HCT116 (cell line): ENCODE measurements at regions not wholly inside any gene's neighbourhood (a gene's known extent, or its start where the extent isn't known, plus 50 kb on each side); places are given as distances from the start of the nearest gene placed in this dataset.

Experiments used
- ATF3 ChIP-seq: IDR thresholded peaks from 2 replicates; pipeline ENCODE4 v1.6.1; 2012
- CEBPB ChIP-seq: IDR thresholded peaks from 2 replicates; pipeline ENCODE4 v1.6.1; 2012; ENCODE audit warnings: low read depth
- CTCF ChIP-seq, 3 experiments: fragments of 200-600 bp in 1 of 3; sonication (generic) in 1 of 3; IDR thresholded peaks in 2 of 3; conservative IDR thresholded peaks in 1 of 3; 2 replicates each; pipeline ENCODE4 v1.5.1; 2012 to 2017; ENCODE audit warnings: low read depth in 2 of 3, low read length in 2 of 3, antibody characterized with exemption in 1 of 3, borderline replicate concordance in 1 of 3, control low read depth in 1 of 3, mild to moderate bottlenecking in 1 of 3, mixed read lengths in 1 of 3, mixed run types in 1 of 3, moderate library complexity in 1 of 3; ENCODE audit not compliant: insufficient read depth in 1 of 3
- EZH2 ChIP-seq: fragments of 200-600 bp; sonication (generic); IDR thresholded peaks from 2 replicates; pipeline ENCODE4 v1.6.1; 2017; ENCODE audit warnings: antibody characterized with exemption, mixed run types
- EZH2phosphoT487 ChIP-seq: fragments of 200-600 bp; IDR thresholded peaks from 2 replicates; pipeline ENCODE4 v1.6.1; 2018; ENCODE audit warnings: antibody characterized with exemption, borderline replicate concordance
- FOSL1 ChIP-seq: IDR thresholded peaks from 2 replicates; pipeline ENCODE4 v1.6.1; 2012; ENCODE audit warnings: low read depth
- JUND ChIP-seq: IDR thresholded peaks from 2 replicates; pipeline ENCODE4 v1.6.1; 2012
- POLR2A ChIP-seq: IDR thresholded peaks from 2 replicates; pipeline ENCODE4 v1.7.0; 2011; ENCODE audit warnings: borderline replicate concordance; ENCODE audit not compliant: insufficient read depth, insufficient read length; ENCODE audit errors: extremely low read depth
- POLR2AphosphoS5 ChIP-seq: IDR thresholded peaks from 2 replicates; pipeline ENCODE4 v1.6.1; 2011; ENCODE audit warnings: mild to moderate bottlenecking, low read depth, low read length, moderate library complexity
- SRF ChIP-seq: IDR thresholded peaks from 2 replicates; pipeline ENCODE4 v1.6.1; 2012; ENCODE audit warnings: low read depth
- TCF7L2 ChIP-seq: IDR thresholded peaks from 2 replicates; pipeline ENCODE4 v1.7.0; 2011; ENCODE audit warnings: borderline replicate concordance, inconsistent platforms; ENCODE audit not compliant: insufficient read depth, insufficient read length; ENCODE audit errors: extremely low read depth
- TF ChIP-seq, protein P1 (sequence below): IDR thresholded peaks from 2 replicates; pipeline ENCODE4 v1.6.1; 2012
- TF ChIP-seq, protein P2 (sequence below): IDR thresholded peaks from 2 replicates; pipeline ENCODE4 v1.6.1; 2012; ENCODE audit warnings: low read depth

DNA sequence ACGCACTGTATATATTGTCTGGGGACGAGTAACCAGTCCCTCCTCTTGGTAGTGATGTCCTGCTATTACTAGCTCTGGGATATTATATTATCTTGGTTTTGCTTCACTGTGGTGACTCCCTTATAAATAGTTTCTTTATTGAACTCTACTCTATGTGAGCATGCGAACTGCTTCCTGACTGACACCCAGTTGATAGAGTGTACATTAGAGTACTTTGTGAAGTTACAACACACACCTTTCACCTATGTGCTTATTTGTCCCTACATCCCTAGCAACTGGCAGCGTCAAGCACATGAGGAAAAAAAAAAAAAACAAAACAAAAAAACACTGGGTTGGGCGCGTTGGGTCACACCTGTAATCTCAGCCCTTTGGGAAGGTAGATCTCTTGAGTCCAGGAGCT, 67.3 kb upstream of the TENT5A start:
- TF ChIP-seq FOSL1 (no peak), CTCF (IDR thresholded peaks at IDR 0.05 in 2 of 3, conservative IDR thresholded peaks at IDR 0.05 in 1 of 3; ENCODE audit: borderline replicate concordance in 1 of 3, insufficient read depth in 1 of 3, low read depth in 2 of 3, low read length in 2 of 3) (no peak), POLR2A (no peak), EZH2 (no peak), JUND (no peak), TCF7L2 (no peak), EZH2phosphoT487 (no peak), ATF3 (no peak), POLR2AphosphoS5 (no peak), SRF (no peak), CEBPB (no peak)
- TF ChIP-seq, protein P1, sequence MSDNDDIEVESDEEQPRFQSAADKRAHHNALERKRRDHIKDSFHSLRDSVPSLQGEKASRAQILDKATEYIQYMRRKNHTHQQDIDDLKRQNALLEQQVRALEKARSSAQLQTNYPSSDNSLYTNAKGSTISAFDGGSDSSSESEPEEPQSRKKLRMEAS, result no peak
- TF ChIP-seq, protein P2, sequence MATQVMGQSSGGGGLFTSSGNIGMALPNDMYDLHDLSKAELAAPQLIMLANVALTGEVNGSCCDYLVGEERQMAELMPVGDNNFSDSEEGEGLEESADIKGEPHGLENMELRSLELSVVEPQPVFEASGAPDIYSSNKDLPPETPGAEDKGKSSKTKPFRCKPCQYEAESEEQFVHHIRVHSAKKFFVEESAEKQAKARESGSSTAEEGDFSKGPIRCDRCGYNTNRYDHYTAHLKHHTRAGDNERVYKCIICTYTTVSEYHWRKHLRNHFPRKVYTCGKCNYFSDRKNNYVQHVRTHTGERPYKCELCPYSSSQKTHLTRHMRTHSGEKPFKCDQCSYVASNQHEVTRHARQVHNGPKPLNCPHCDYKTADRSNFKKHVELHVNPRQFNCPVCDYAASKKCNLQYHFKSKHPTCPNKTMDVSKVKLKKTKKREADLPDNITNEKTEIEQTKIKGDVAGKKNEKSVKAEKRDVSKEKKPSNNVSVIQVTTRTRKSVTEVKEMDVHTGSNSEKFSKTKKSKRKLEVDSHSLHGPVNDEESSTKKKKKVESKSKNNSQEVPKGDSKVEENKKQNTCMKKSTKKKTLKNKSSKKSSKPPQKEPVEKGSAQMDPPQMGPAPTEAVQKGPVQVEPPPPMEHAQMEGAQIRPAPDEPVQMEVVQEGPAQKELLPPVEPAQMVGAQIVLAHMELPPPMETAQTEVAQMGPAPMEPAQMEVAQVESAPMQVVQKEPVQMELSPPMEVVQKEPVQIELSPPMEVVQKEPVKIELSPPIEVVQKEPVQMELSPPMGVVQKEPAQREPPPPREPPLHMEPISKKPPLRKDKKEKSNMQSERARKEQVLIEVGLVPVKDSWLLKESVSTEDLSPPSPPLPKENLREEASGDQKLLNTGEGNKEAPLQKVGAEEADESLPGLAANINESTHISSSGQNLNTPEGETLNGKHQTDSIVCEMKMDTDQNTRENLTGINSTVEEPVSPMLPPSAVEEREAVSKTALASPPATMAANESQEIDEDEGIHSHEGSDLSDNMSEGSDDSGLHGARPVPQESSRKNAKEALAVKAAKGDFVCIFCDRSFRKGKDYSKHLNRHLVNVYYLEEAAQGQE, result no peak
